HG03521 (cell line): ENCODE measurements at regions not wholly inside any gene's neighbourhood (a gene's known extent, or its start where the extent isn't known, plus 50 kb on each side); places are given as distances from the start of the nearest gene placed in this dataset.

Source experiments
- ATAC-seq: cut with Tn5 transposase; IDR thresholded peaks from one replicate; pipeline ENCODE4 v1.9.1; 2021; ENCODE audit warnings: mild to moderate bottlenecking, moderate library complexity; ENCODE audit not compliant: unreplicated experiment

DNA sequence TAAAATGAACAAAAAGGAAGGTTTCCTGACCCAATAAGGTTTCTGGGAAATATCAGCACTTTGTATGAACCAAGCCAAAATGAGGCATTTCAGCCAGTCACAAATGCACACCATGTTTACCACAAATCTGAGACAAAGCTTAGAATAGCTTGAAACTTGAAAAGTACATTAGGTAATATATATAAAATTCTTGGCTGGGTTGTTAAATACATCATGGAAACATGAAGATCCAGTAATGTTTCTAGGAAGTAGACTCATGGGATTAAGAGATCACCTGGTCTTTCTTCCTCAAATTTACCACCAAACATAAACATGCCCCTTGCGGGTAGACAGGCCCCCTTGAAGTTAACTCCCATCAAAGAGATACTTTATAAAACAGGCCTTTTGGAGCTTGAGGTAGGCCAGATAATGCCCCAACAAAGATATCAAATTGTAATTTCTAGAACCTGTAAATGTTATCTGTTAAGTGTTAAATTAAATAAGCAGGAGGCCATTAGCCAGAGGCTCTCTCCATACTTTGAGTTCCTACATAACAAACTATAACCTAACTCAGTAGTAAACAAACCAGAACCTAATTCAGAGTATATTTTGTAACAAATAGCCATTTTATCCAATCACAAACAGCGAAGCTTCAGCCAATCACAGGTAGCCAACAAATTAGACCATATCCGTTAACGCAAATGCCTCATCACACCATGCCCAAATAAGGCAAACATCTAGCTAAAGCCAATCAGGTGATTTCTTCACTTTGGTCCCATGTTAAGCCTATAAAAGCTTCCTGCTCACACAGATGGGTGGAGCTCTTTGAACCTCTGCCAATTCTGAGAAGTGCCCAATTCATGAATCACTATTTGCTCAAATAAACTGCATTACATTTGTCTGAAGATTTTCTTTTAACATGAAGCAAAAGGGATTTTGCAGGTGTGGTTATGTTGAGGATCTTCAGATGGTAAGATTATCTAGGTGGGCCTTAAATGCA, 127.9 kb upstream of the TARS1 start:
- no peak for ATAC-seq

DNA sequence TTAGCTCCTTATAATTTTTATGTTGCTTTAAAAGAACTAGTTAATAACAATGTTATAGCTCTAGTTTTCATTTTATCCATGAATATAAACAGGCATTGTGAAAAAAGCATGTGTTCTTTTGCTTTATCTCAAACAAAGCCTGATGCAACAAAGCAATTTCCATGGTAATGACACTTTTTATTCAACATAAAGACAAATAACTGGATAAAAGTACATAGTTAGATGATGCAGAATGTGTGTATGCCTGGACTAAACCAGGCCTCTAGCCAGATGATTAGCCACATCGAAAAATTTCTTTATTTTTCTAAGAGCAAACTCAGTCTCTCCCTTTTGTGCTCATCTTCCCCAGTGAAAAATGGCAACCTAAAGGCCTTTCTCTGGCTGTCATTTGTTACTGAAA, 125.6 kb upstream of the TARS1 start:
- ATAC-seq, result no peak

DNA sequence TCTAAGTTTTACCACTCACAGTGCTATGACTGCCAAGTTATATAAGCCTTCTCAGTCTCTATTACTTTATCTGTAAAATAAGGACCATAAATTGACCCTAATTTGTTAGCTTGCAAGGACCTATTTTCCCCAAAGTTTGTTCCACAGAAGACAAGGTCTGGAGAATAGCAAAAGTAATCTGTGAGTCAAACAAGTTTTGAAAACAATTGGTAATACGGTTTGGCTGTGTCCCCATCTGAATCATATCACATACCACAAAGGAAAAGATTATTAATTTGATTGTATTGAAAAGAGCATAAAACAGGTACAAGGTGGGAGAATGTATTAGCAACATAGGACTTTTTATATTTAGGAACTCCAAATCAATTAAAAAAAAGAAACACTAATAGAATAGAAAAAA, 124.0 kb upstream of the TARS1 start:
- no peak for ATAC-seq

DNA sequence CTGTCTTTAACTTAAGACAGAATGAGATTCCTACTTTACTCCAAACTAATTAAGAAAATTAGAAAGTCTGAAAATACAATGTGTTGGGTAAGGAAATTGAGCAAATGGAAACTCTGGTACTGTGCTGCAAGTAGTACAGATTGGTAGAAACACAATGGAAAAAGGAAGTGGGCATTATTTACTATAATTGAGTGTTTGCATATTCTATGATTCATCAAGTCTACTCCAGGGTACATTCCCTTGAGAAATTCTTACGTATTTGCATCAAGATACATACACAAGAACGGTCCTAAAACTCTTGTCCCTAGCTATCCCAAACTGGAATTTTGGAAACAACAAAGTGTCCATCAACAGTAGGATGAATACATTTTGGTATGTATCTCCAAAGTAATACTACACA, 123.5 kb upstream of the TARS1 start:
- ATAC-seq, result no peak

DNA sequence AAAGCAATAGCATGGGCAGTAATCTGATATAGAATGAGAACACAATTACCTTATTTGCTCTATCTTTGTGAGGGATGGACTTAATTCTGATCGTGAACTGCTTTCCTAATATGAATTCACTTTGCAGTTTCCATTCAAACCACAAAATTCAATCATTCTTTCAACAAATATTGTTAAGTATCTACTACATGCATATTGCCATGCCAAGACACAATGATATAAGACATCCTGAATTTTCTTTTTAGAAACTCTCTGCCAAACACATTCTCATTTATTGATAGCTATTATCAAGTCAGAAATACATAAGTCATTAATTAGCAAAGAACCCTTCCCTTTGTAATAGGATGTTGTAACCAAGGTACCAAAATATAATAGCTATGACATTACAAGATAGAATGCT, 121.6 kb upstream of the TARS1 start:
- ATAC-seq, result no peak

DNA sequence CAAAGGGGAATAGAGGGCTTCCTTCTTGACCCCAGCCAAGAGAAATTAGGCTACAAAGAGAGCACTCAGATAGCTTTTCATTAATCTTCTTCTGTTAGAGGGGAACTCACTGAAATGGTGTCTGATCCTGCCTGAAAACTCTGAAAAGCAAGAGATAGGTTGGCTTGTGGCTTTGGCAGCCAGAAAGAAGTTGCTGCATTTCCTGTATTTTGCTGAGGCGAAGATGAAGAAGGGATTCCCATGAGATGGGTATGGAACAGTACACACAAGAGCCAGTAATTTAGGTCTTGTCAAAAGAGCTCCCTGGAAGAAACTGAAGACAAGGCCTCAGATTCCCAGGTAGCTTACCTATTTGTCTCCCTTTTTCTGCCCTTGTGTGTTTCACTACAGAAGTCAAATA, 120.9 kb upstream of the TARS1 start:
- no peak for ATAC-seq

DNA sequence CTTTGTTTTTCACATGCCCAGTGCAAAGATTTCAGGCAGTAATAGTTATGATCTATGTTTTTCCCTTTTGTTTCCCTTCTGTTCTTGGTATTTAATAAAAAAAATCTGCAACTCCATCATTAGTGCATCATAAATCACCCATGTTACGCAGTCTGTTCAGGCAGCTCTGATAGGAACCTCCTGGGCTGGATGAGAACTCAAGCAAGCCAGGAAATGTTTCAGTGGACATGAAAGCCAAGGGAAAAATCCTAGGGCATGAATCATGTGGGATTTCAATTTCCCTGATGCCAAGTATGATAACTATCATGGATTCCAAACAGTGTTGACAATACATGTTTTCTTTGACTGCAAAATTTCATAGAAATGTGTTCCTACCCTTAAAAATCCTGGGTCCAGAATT, 119.7 kb upstream of the TARS1 start:
- no peak for ATAC-seq

DNA sequence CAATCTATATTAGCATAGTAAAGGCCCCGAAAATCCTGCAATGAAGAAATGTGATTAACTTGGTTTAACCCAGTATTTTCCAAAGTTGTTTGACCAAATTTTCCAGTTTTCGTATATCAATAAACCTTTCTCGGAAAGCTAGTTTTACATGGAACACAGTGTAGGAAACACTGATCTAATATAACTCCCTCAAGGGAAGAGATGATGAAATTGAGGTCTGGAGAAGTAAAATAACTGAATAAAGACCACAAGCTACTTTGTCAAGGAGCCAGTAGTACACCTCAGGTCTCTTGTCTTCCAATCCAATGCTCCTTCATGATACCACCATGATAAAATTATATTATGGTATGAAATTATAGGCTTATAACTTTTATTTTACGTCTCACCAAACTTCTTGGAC, 118.1 kb upstream of the TARS1 start:
- no peak for ATAC-seq

DNA sequence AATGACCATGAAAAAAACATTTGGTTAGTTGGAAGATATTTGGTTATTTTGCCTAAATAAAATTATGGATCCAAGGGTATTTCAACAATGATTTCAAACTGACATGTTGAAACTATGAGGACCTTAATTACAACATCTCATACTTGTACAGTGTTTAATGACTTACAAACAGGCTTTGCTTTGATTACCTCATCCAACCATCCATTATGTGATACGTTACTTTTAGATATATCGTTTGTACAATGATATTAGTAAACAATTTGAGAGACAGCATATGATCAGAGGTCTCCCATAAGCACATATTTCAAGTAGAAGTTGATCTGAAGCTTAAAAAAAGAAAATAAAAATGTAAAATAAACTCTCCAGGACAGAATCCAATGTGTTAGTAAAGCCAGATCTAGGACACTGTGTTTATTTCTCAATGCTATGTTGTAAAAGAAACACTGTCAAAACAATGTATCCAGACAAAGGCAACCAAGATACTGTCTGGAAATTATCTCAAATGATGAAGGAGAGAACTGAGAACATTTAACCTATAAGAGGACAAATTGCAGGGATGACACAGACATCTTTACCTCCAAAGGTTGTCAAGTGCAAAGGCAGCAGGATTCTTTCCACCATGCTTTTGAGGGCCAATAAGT, 116.0 kb upstream of the TARS1 start:
- ATAC-seq, result no peak

DNA sequence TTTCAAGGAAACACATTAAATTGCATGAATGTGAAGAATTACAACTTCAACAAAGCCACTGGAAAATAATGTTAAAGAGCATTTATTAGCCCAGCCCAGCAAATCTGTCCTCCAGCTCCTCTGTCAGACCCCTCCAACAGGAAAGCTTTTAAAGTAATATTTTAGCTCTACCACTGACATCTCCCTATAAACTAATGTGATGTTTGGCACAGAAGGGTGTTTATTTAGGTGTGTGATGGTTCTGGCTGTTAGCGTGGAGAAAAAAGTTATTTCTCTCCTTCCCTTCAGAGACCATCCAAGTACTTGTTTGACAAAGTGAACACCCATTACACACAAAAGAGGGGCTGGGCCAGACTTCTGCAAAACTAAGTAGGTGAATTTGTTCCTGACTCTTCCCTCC, 111.9 kb upstream of the TARS1 start:
- ATAC-seq, result no peak

DNA sequence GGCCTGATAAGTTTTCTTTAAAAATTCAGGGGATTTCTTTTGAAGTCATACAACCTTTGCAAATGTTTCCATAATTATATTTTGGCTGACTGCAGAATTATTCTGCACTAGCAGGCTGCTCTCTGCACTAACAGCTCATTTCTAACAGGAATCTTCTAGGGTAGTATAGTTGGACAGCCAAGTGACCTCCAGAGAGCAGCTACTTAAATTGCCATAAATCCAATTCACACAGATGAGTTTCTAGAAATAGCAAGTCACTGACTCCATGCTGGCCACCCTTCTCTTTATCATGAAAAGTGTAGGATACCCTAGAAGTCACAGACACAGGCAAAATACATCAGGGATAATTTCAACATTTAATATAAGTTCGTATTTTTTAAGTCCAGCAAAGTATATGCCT, 110.9 kb upstream of the TARS1 start:
- ATAC-seq, result no peak

DNA sequence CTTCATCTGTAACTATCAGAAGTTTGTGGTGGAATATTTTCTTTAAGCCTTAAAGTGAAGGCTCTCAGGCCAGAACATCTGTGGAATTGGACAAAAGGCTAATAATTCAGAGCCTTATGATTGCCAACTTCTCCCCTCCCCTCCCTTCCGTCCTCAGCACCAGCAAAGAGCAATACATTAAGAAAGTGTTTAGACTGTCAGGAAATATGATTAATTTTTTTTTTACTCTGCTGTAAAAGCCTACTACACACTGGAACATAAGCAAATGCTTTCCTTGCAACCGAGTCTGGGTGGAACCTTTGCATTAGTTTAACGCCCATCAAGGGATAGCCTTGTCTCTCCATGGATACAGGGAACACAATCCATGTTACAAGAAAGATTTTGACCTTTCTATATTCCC, 110.3 kb upstream of the TARS1 start:
- ATAC-seq, result no peak

DNA sequence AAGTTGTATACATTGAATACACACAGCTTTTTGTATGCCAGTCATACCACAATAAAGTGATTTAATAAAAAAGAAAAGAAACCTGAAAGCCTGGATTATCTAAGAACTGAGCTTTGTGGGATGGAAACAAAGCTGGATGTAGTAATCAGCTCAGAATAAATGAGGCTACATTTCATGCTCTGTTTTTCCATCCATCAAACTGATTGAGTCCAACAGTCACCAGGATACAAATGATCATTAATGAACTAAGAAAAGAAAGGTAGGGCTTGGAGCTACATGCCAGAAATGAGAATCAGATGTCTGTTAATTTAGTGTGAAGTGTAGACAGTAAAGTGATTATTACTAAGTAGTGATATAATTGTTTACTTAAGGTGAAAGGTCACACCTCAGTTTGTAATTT, 109.8 kb upstream of the TARS1 start:
- ATAC-seq, result no peak

DNA sequence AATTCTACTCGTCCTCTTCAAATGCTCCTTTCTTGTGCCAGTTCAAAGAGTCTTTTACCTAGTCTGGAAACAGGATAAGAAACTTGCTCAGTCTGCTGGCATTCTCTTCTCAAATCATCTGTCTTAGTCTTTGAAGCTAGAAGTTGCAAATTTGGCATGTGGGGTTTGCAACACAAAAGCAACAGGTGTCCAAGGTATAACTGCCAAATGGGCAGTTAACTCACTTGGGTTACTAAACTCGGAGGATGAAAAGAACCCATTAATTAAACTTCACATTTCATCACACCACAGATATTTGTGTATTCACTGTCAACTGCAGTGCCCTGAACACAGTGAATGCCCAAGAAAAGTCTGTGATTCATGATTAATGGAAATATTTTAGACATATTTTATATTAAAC, 108.0 kb upstream of the TARS1 start:
- no peak for ATAC-seq

DNA sequence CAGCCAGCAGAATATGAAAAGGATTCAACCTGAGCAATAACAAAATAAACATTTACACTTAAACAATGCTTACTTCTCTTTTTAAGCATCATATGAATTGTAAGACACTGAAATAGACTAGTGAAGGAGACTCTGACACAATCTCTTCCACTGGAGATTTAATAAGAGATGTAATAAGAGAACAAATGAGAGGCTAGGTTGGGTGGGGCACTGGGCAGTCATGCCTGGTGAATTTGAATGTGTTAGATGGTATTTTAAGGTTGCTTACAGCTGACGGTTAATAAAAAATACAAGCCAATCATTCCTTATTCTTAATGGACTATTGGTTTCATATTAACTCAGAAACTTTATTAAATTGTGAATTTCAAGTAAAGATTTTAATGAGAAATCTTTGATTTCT, 105.9 kb upstream of the TARS1 start:
- ATAC-seq, result no peak

DNA sequence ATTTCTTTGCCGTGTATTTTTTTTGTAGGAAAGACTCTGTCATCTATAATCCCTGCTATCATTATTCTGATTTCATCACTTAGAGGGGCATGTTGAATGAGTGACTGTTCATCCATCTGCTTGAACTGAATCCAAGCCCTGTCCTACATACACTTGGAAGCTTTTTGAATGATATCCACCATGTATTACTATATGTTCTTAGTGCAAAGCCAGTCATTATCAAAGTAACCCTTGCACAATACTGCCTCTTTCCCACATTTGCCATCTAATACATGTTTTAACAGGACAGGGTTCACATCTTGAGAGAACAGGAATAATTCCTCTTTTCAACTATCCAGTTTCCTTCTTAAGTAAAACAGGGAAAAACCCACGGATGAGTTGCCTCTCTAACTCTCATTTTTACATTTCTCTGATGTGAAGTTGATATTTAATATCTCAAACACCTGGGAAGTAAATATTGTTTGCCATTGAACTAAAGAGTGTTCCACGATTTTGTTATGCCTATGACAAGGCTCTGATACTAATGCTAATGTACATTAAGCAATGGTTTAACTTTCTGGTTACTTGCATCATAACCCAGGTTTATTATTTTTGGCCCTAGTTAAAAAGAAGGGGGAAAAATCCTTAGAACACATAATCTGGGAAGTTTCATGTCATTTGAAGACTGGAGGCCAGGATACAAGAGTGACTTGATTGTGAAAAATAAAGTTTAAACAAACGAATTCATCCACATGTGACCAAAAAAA, 103.7 kb upstream of the TARS1 start:
- no peak for ATAC-seq

DNA sequence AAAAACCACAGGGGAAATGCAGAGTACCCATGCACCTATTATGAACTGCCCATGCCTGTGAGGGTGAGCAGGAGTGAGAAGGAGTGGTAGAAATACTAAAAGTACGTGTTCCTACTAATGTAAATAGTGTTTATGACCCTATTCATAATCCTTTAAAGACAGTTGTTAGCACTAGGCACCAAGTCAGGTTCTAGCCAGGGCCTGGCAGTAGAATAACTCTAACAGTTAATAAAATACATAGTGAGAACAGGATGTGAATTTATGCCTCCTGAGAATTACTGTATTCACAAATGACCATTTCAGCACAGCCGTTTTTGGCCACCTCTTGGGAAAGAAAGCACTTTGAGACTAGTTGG, 103.2 kb upstream of the TARS1 start:
- ATAC-seq, result no peak

DNA sequence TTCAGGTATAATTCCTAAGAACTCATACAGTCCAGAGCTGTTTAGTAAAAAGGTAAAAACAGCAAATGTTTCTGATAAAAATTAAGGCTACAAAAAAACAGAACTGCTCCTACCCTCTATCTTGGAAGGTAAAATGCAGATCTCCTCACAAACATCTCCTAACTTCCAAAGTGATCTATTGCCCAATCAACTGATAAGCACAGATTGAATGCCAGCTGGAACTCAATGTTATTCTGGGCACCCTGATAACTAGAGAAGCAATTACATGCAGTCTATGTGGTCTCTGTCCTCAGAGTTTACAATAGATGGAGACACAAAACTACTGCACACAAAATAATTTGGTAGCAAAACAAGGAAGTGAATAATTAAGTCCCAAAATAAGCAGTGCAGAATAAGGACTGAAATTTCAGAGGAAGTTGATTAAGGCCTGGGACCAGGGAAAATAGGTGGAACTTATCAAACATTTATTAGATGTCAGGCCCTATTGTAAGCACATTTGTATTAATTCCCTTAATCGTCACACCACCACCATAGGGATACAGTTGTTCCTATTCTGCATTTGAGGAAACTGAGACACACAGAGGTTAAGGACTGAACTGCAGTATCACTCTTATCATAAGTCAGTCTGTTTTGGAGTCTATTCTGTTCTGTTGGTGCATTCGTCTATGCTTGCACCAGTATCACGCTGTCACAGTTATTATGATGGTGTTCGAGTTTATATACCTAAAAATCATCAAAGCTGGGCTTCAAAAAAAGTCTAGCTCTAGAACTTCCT, 102.2 kb upstream of the TARS1 start:
- no peak for ATAC-seq

DNA sequence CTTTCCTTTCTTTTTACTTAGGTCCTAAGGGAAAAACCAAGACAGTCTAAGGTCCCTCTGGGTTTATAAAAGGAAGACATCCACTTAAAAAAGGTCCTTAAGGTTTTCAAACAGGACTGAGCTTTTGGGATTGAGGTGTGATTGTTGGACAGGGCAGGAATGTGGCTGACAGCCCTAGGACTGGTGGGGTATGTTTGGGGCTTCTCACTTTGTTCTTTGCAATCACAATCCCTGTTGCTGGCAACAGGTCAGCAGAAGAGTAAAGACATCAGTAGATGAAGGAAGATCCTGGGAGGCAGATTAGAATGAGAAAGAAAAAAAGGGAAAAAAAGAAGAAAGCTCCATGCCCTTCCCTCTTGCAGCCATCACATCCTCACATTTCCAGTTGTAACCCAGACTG, 101.4 kb upstream of the TARS1 start:
- no peak for ATAC-seq

DNA sequence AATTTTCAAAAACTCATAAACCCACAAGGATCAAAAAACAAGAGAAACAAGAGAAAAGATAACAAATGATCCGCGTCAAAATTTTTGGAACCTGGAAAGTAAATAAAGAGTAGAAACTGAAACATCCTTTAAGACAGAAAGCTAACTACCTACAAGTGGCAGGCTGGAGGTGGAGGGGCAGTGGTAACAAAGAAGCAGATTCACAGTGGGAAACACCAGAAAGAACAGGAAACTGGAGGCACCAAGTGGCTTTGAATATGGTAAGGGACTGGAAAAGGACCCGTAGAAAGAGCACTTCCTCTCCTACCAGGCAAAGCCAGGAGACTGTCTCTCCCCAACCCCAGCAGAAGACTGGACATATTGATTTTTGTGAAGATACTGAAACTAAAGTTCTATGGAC, 100.6 kb upstream of the TARS1 start:
- ATAC-seq, result no peak

DNA sequence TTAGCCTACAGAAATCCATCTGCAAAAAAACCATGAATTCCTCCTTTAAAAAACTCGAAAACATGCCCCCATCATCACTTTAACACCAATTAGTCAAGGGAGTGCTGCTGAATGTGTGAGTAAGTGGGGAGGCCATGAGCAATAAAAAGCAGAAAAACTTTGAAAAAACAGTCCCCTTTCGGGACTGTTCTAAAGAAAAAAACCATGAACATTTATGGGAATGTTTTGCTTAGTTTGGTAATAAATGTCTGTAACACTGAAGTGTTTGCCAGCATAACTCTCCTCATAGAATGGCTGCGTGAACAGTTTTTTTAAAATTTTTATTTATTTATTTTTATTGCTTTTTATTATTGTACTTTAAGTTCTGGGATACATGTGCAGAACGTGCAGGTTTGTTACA, 99.4 kb upstream of the TARS1 start:
- ATAC-seq, result no peak
